Parathyroid adenoma (tissue), 2 donors: ENCODE measurements at regions not wholly inside any gene's neighbourhood (a gene's known extent, or its start where the extent isn't known, plus 50 kb on each side); places are given as distances from the start of the nearest gene placed in this dataset.
"Not testable (repeated sequence)": the region's sequence is repeated elsewhere in the genome, so short reads cannot be mapped to it uniquely, and the experiment has no call there.

Experiments used
- H2AFZ ChIP-seq: fragments of 300-600 bp; sonication (generic); one replicate; pipeline ENCODE4 v1.7.0; 2017; ENCODE audit warnings: antibody characterized with exemption, mild to moderate bottlenecking
- H3K27ac ChIP-seq: fragments of 300-600 bp; sonication (generic); one replicate; pipeline ENCODE4 v1.7.0; 2017
- H3K27me3 ChIP-seq: fragments of 300-600 bp; sonication (generic); one replicate; pipeline ENCODE4 v1.7.0; 2017; ENCODE audit warnings: low read length; ENCODE audit not compliant: control insufficient read depth, insufficient read depth
- H3K36me3 ChIP-seq: fragments of 300-600 bp; sonication (generic); one replicate; pipeline ENCODE4 v1.7.0; 2017; ENCODE audit warnings: low read length; ENCODE audit not compliant: control insufficient read depth, insufficient read depth
- H3K4me1 ChIP-seq: fragments of 300-600 bp; sonication (generic); one replicate; pipeline ENCODE4 v1.7.0; 2017; ENCODE audit warnings: control low read depth
- H3K4me2 ChIP-seq: fragments of 300-600 bp; sonication (generic); one replicate; pipeline ENCODE4 v1.7.0; 2017; ENCODE audit warnings: low read length
- H3K4me3 ChIP-seq: fragments of 300-600 bp; sonication (generic); one replicate; pipeline ENCODE4 v1.7.0; 2017; ENCODE audit warnings: low read depth, low read length
- H3K79me2 ChIP-seq: fragments of 300-600 bp; sonication (generic); one replicate; pipeline ENCODE4 v1.7.0; 2017; ENCODE audit warnings: control low read depth
- H3K9ac ChIP-seq: fragments of 300-600 bp; sonication (generic); one replicate; pipeline ENCODE4 v1.7.0; 2017; ENCODE audit warnings: mild to moderate bottlenecking
- H3K9me3 ChIP-seq: fragments of 300-600 bp; sonication (generic); one replicate; pipeline ENCODE4 v1.7.0; 2017; ENCODE audit warnings: low read length; ENCODE audit not compliant: control insufficient read depth
- CTCF ChIP-seq: fragments of 300-600 bp; sonication (generic); IDR thresholded peaks from one replicate; pipeline ENCODE4 v1.7.0; 2017; ENCODE audit warnings: antibody characterized with exemption, mild to moderate bottlenecking
- donor health status: primary hyperparathyroidism.

DNA sequence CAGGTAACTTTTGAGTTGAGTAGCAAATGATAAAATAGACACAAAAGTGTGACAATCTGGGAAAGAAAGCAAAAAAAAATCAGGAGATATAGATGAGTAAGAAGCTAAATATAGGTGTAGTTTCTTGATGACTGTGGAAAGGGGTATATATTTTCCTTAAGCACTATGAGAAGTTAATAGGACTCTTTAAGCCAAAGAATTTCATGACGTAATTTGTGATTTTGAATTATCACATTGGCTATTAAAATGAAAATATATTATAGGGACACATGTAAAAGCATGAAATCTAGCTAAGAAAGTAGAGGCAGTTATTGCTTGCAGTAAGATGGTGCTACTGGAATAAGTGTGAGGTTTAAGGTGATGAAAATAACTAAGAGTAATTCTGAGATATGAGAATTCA, 759.1 kb downstream of the KCNT2 start:
- H3K9me3 ChIP-seq, result no peaks in the 10 kb centered on the region
- no peaks in the 10 kb centered on the region for H3K79me2 ChIP-seq
- no peaks in the 10 kb centered on the region for H3K36me3 ChIP-seq
- H3K4me2 ChIP-seq, result no peak overlapping the region
- TF ChIP-seq CTCF, result no peak
- no peaks in the 10 kb centered on the region for H3K27me3 ChIP-seq
- no peak overlapping the region for H3K9ac ChIP-seq
- H3K4me1 ChIP-seq, result no peaks in the 10 kb centered on the region
- H3K27ac ChIP-seq, result no peak overlapping the region
- H2AFZ ChIP-seq, result no peak overlapping the region
- H3K4me3 ChIP-seq, result no peak overlapping the region

- not testable (repeated sequence) for H3K79me2 ChIP-seq, H3K27ac ChIP-seq, H3K36me3 ChIP-seq, H3K4me2 ChIP-seq, H3K27me3 ChIP-seq, H3K9ac ChIP-seq, H3K9me3 ChIP-seq, H2AFZ ChIP-seq, H3K4me1 ChIP-seq, H3K4me3 ChIP-seq
Measured at GRCh38 chr1:195847957-195848875, 760.0 kb downstream of the KCNT2 start.

DNA sequence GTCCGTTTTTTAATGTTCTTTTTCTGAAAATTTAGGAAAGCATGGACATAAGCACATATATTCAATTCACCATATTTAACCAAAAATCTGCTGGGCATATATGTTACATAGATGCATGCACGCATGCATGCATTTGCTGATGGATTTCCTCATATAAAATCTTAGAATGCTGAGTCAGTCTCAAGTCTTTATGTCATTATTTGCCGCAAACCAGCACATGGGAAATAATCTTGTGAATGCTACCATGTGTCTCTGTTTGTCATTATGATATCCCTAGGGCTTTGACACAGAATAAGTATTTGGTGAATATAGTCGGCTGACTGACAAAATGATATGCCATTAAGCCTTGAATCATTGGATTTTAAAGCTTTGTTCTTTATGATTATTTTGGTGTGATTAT, 776.5 kb downstream of the KCNT2 start:
- TF ChIP-seq CTCF, result no peak
- no peaks in the 10 kb centered on the region for H3K9me3 ChIP-seq
- no peak overlapping the region for H2AFZ ChIP-seq
- no peak overlapping the region for H3K9ac ChIP-seq
- H3K27me3 ChIP-seq, result no peaks in the 10 kb centered on the region
- no peaks in the 10 kb centered on the region for H3K79me2 ChIP-seq
- H3K36me3 ChIP-seq, result no peaks in the 10 kb centered on the region
- H3K4me2 ChIP-seq, result no peak overlapping the region
- H3K27ac ChIP-seq, result no peak overlapping the region
- no peak overlapping the region for H3K4me3 ChIP-seq
- no peaks in the 10 kb centered on the region for H3K4me1 ChIP-seq

DNA sequence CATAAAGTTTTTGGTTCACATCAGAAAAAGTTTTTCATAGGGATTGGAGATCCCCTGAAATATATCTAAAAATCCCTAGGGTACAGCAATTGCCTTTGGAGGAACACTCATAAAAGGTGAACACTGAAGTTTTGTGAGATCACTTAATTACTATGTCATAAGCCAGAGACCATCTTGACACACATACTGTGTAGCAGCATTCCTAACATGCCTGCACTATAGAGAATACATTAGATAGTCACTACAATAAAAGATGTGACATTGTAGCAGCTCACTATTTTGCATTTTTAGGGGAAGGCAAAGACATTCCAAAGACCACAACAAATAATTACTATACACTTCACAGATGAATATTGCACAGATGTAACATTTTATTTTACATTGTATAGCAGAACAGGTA, 779.9 kb downstream of the KCNT2 start:
- H3K4me3 ChIP-seq, result no peak overlapping the region
- H2AFZ ChIP-seq, result no peak overlapping the region
- H3K27me3 ChIP-seq, result no peaks in the 10 kb centered on the region
- H3K4me2 ChIP-seq, result no peak overlapping the region
- H3K36me3 ChIP-seq, result no peaks in the 10 kb centered on the region
- no peak overlapping the region for H3K27ac ChIP-seq
- no peaks in the 10 kb centered on the region for H3K4me1 ChIP-seq
- H3K79me2 ChIP-seq, result no peaks in the 10 kb centered on the region
- no peak for TF ChIP-seq CTCF
- no peak overlapping the region for H3K9ac ChIP-seq
- H3K9me3 ChIP-seq, result no peaks in the 10 kb centered on the region

DNA sequence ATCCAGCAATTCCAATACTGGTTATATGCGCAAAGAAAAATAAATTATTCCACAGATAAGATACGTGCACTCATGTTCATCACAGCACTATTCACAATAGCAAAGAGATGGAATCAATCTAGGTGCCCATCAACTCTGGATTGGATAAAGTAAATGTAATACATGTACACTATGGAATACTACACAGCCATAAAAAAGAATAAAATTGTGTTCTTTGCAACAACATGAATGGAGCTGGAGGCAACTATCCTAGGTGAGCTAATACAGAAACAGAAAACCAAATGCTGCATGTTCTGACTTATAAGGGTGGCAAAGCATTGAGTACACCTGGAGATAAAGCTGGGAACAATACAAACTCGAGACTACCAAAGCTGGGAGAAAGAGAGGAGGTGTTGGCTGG, 787.3 kb downstream of the KCNT2 start:
- Histone ChIP-seq H3K9me3 (no peaks in the 10 kb centered on the region), H3K4me2 (no peak overlapping the region), H3K27me3 (no peaks in the 10 kb centered on the region), H3K79me2 (no peaks in the 10 kb centered on the region), H3K4me1 (no peaks in the 10 kb centered on the region), H2AFZ (no peak overlapping the region), H3K36me3 (no peaks in the 10 kb centered on the region), H3K9ac (no peak overlapping the region), H3K4me3 (no peak overlapping the region), H3K27ac (no peak overlapping the region)
- TF ChIP-seq CTCF, result no peak
